ENCODE measurements at regions not wholly inside any gene's neighbourhood (a gene's known extent, or its start where the extent isn't known, plus 50 kb on each side); places are given as distances from the start of the nearest gene placed in this dataset.

GRCh38 chr6:19945843-19946358 is 108.7 kb downstream of the ID4 start:
- TF ChIP-seq, protein P1, sequence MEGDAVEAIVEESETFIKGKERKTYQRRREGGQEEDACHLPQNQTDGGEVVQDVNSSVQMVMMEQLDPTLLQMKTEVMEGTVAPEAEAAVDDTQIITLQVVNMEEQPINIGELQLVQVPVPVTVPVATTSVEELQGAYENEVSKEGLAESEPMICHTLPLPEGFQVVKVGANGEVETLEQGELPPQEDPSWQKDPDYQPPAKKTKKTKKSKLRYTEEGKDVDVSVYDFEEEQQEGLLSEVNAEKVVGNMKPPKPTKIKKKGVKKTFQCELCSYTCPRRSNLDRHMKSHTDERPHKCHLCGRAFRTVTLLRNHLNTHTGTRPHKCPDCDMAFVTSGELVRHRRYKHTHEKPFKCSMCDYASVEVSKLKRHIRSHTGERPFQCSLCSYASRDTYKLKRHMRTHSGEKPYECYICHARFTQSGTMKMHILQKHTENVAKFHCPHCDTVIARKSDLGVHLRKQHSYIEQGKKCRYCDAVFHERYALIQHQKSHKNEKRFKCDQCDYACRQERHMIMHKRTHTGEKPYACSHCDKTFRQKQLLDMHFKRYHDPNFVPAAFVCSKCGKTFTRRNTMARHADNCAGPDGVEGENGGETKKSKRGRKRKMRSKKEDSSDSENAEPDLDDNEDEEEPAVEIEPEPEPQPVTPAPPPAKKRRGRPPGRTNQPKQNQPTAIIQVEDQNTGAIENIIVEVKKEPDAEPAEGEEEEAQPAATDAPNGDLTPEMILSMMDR (IDR thresholded peaks at IDR 0.05; ENCODE audit: insufficient read depth, low read length, poor library complexity, severe bottlenecking), result no peak
- TF ChIP-seq EZH2phosphoT487 (conservative IDR thresholded peaks at IDR 0.05; ENCODE audit: low read length), result no peak
